GM19238 (cell line): ENCODE measurements at regions not wholly inside any gene's neighbourhood (a gene's known extent, or its start where the extent isn't known, plus 50 kb on each side); places are given as distances from the start of the nearest gene placed in this dataset.
"Not testable (repeated sequence)": the region's sequence is repeated elsewhere in the genome, so short reads cannot be mapped to it uniquely, and the experiment has no call there.

Experiments used
- DNase-seq: peaks from one replicate; pipeline ENCODE4 v3.0.0; 2011; ENCODE audit warnings: low spot score; ENCODE audit not compliant: insufficient read length

GRCh38 chr20:40634891-40635290 lies 54.1 kb downstream of the MAFB start:
- no peak for DNase-seq

GRCh38 chr20:40633123-40633850 lies 55.7 kb downstream of the MAFB start:
- no peak for DNase-seq

GRCh38 chr20:40632346-40632976 lies 56.6 kb downstream of the MAFB start:
- no peak for DNase-seq

- no peak for DNase-seq
Measured at GRCh38 chr20:40631119-40631631, 57.9 kb downstream of the MAFB start.

- no peak for DNase-seq
Measured at GRCh38 chr20:40630713-40631112, 58.3 kb downstream of the MAFB start.

- DNase-seq: no peak
Measured at GRCh38 chr20:40630099-40630498, 58.9 kb downstream of the MAFB start.

GRCh38 chr20:40628877-40629276 lies 60.2 kb downstream of the MAFB start:
- no peak for DNase-seq

- not testable (repeated sequence) for DNase-seq
Measured at GRCh38 chr20:40619053-40619452, 70.0 kb downstream of the MAFB start.

GRCh38 chr20:40617594-40617993 lies 71.4 kb downstream of the MAFB start:
- DNase-seq: no peak

- DNase-seq: no peak
Measured at GRCh38 chr20:40612837-40613236, 76.2 kb downstream of the MAFB start.

GRCh38 chr20:40612247-40612646 lies 76.8 kb downstream of the MAFB start:
- DNase-seq: no peak

- no peak for DNase-seq
Measured at GRCh38 chr20:40610730-40611129, 78.3 kb downstream of the MAFB start.

GRCh38 chr20:40607927-40608326 lies 81.1 kb downstream of the MAFB start:
- no peak for DNase-seq

- no peak for DNase-seq
Measured at GRCh38 chr20:40606660-40607059, 82.4 kb downstream of the MAFB start.

GRCh38 chr20:40606237-40606636 lies 82.8 kb downstream of the MAFB start:
- DNase-seq: no peak

- DNase-seq: no peak
Measured at GRCh38 chr20:40604416-40604815, 84.6 kb downstream of the MAFB start.

- no peak for DNase-seq
Measured at GRCh38 chr20:40603057-40603651, 85.9 kb downstream of the MAFB start.

GRCh38 chr20:40602381-40602780 lies 86.7 kb downstream of the MAFB start:
- DNase-seq: no peak

- no peak for DNase-seq
Measured at GRCh38 chr20:40600441-40601219, 88.4 kb downstream of the MAFB start.

- DNase-seq: no peak
Measured at GRCh38 chr20:40599987-40600386, 89.0 kb downstream of the MAFB start.

- DNase-seq: no peak
Measured at GRCh38 chr20:40592941-40593340, 96.1 kb downstream of the MAFB start.

- DNase-seq: no peak
Measured at GRCh38 chr20:40591536-40591935, 97.5 kb downstream of the MAFB start.
